Liver (tissue), 3 donors: ENCODE measurements at regions not wholly inside any gene's neighbourhood (a gene's known extent, or its start where the extent isn't known, plus 50 kb on each side); places are given as distances from the start of the nearest gene placed in this dataset.

Experiments used
- ATF3 ChIP-seq: IDR thresholded peaks from 2 replicates; pipeline ENCODE4 v1.6.1; 2016; ENCODE audit warnings: antibody characterized with exemption
- EGR1 ChIP-seq, 2 donors: IDR thresholded peaks; 2 replicates each; pipeline ENCODE4 v1.6.1; 2016 to 2018; ENCODE audit warnings: antibody characterized with exemption in 2 of 2, low read depth in 2 of 2
- GABPA ChIP-seq, 2 donors: IDR thresholded peaks in 1 of 2; conservative IDR thresholded peaks in 1 of 2; 2 replicates each; pipeline ENCODE4 v1.6.1; 2016; ENCODE audit warnings: antibody characterized with exemption in 2 of 2, mild to moderate bottlenecking in 1 of 2, moderate library complexity in 1 of 2
- HNF4A ChIP-seq, 2 donors: conservative IDR thresholded peaks; 2 replicates each; pipeline ENCODE4 v1.6.1; 2016; ENCODE audit warnings: antibody characterized with exemption in 2 of 2, mild to moderate bottlenecking in 2 of 2
- JUND ChIP-seq, 2 donors: IDR thresholded peaks; 2 replicates each; pipeline ENCODE4 v1.6.1; 2016; ENCODE audit warnings: antibody characterized with exemption in 2 of 2
- RXRA ChIP-seq, 2 donors: IDR thresholded peaks; 2 replicates each; pipeline ENCODE4 v1.6.1; 2017 to 2018; ENCODE audit warnings: antibody characterized with exemption in 2 of 2, mild to moderate bottlenecking in 1 of 2
- SP1 ChIP-seq: IDR thresholded peaks from 2 replicates; pipeline ENCODE4 v1.6.1; 2018; ENCODE audit warnings: antibody characterized with exemption, mild to moderate bottlenecking
- ZBTB33 ChIP-seq: IDR thresholded peaks from 2 replicates; pipeline ENCODE4 v1.6.1; 2016; ENCODE audit warnings: antibody characterized with exemption
- TF ChIP-seq, protein P1 (sequence below): fragments of 150-350 bp; IDR thresholded peaks from 2 replicates; pipeline ENCODE4 v1.5.1; 2017; ENCODE audit warnings: improper control_type of control experiment, low read depth, low read length; ENCODE audit not compliant: missing input control
- TF ChIP-seq, protein P2 (sequence below): IDR thresholded peaks from 2 replicates; pipeline ENCODE4 v1.6.1; 2016; ENCODE audit warnings: antibody characterized with exemption
- donor health status: healthy.
- donor health status: healthy.

DNA sequence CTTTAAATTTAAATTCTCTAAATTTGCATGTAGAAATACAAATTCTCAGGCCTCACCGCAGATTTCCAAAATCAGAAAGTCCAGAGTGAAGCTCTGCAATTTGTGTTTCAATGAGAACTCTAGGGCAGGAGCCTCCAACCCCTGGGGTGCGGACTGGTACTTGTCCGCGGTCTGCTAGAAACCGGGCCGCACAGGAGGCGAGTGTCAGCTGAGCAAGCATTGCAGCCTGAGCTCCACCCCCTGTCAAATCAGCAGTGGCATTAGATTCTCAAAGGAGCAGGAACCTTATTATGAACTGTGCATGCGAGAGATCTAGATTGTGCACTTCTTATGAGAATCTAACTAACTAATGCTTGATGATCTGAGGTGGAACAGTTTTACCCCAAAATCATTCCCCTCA is 203.0 kb upstream of the PCSK2 start:
- no peak for TF ChIP-seq HNF4A (conservative IDR thresholded peaks at IDR 0.05)
- no peak for TF ChIP-seq SP1
- TF ChIP-seq, protein P1, sequence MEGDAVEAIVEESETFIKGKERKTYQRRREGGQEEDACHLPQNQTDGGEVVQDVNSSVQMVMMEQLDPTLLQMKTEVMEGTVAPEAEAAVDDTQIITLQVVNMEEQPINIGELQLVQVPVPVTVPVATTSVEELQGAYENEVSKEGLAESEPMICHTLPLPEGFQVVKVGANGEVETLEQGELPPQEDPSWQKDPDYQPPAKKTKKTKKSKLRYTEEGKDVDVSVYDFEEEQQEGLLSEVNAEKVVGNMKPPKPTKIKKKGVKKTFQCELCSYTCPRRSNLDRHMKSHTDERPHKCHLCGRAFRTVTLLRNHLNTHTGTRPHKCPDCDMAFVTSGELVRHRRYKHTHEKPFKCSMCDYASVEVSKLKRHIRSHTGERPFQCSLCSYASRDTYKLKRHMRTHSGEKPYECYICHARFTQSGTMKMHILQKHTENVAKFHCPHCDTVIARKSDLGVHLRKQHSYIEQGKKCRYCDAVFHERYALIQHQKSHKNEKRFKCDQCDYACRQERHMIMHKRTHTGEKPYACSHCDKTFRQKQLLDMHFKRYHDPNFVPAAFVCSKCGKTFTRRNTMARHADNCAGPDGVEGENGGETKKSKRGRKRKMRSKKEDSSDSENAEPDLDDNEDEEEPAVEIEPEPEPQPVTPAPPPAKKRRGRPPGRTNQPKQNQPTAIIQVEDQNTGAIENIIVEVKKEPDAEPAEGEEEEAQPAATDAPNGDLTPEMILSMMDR: no peak
- no peak for TF ChIP-seq GABPA (IDR thresholded peaks at IDR 0.05 in 1 of 2, conservative IDR thresholded peaks at IDR 0.05 in 1 of 2)
- TF ChIP-seq ATF3: no peak
- TF ChIP-seq, protein P2, sequence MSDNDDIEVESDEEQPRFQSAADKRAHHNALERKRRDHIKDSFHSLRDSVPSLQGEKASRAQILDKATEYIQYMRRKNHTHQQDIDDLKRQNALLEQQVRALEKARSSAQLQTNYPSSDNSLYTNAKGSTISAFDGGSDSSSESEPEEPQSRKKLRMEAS: no peak
- TF ChIP-seq RXRA (IDR thresholded peaks at IDR 0.05): no peak
- no peak for TF ChIP-seq EGR1 (IDR thresholded peaks at IDR 0.05; ENCODE audit: low read depth in 2 of 2)
- no peak for TF ChIP-seq ZBTB33
- no peak for TF ChIP-seq JUND (IDR thresholded peaks at IDR 0.05)
